ENCODE measurements at regions not wholly inside any gene's neighbourhood (a gene's known extent, or its start where the extent isn't known, plus 50 kb on each side); places are given as distances from the start of the nearest gene placed in this dataset.
"Not testable (repeated sequence)": the region's sequence is repeated elsewhere in the genome, so short reads cannot be mapped to it uniquely, and the experiment has no call there.

- dilution Hi-C loops (cut with HindIII; ENCODE audit: low sequenced_read_pairs, unreplicated experiment): no loop called here
- H3K79me1 ChIP-seq (ENCODE audit: low read depth in 1 of 2, low read length in 2 of 2): no peaks in the 10 kb centered on the region
- H2BK120ac ChIP-seq (ENCODE audit: low read depth, low read length): no peak overlapping the region
- CTCF ChIA-PET: no interaction called here
- POLR2A ChIA-PET (ENCODE audit: unreplicated experiment): no interaction called here
- H3K18ac ChIP-seq (ENCODE audit: low read depth, low read length): no peak overlapping the region
- TF ChIP-seq RFX5 (IDR thresholded peaks at IDR 0.05; ENCODE audit: low read depth, low read length) (no peak), MXI1 (IDR thresholded peaks at IDR 0.05; ENCODE audit: borderline replicate concordance, low read depth, low read length) (no peak), MAFK (IDR thresholded peaks at IDR 0.05; ENCODE audit: low read depth, low read length) (no peak), CHD1 (IDR thresholded peaks at IDR 0.05; ENCODE audit: low read depth, low read length) (no peak), MAZ (IDR thresholded peaks at IDR 0.05; ENCODE audit: borderline replicate concordance, low read depth, low read length) (no peak), CEBPB (IDR thresholded peaks at IDR 0.05; ENCODE audit: low read depth, low read length) (no peak)
- H3K9ac ChIP-seq (ENCODE audit: low read depth, low read length): no peak overlapping the region
- H3K27me3 ChIP-seq (ENCODE audit: control insufficient read depth, insufficient read depth, low read length): no peaks in the 10 kb centered on the region
- no peak overlapping the region for H3K27ac ChIP-seq (ENCODE audit: insufficient read depth, low read length)
- no peak overlapping the region for H3K14ac ChIP-seq (replicated peaks; ENCODE audit: low read depth, low read length)
- no TSS peak for BruUV-seq (replicated peaks)
- H3K4ac ChIP-seq (ENCODE audit: low read depth, low read length): no peak overlapping the region
- ATAC-seq (ENCODE audit: low read depth): no peak
- no peak overlapping the region for H4K8ac ChIP-seq (ENCODE audit: low read depth in 2 of 2, low read length in 2 of 2)
- no peak overlapping the region for H4K5ac ChIP-seq (ENCODE audit: low read depth, low read length)
- DNase-seq: no peak
- H2AK5ac ChIP-seq (ENCODE audit: low read depth, low read length): no peak overlapping the region
- intact Hi-C loops (cut with micrococcal nuclease): no loop called here
- H2BK5ac ChIP-seq (ENCODE audit: low read depth, low read length, poor library complexity, severe bottlenecking): no peak overlapping the region
- no peak overlapping the region for H3K4me3 ChIP-seq (ENCODE audit: insufficient read depth, low read depth, low read length)
- no peaks in the 10 kb centered on the region for H3K9me1 ChIP-seq (ENCODE audit: insufficient read depth, low read length)
- H3K56ac ChIP-seq (ENCODE audit: extremely low read depth, insufficient read depth, low read length): no peak overlapping the region
- H3K4me1 ChIP-seq (ENCODE audit: control insufficient read depth, insufficient read depth, low read length): no peaks in the 10 kb centered on the region
- H4K20me1 ChIP-seq (ENCODE audit: insufficient read depth, low read length): no peaks in the 10 kb centered on the region
- no peak overlapping the region for H2AK9ac ChIP-seq (replicated peaks; ENCODE audit: low read depth, low read length, poor library complexity)
- no peak overlapping the region for H2BK15ac ChIP-seq (ENCODE audit: low read depth, low read length)
- H2BK20ac ChIP-seq (ENCODE audit: low read depth, low read length): no peak overlapping the region
- H3K23ac ChIP-seq (ENCODE audit: low read depth, low read length): no peak overlapping the region
- no peak overlapping the region for H4K91ac ChIP-seq (ENCODE audit: insufficient read depth, low read depth, low read length)
- H2AFZ ChIP-seq (replicated peaks; ENCODE audit: low read length, poor library complexity): no peak overlapping the region
- H3K36me3 ChIP-seq (ENCODE audit: control insufficient read depth, insufficient read depth, low read length): no peaks in the 10 kb centered on the region
- H3K9me3 ChIP-seq (ENCODE audit: control insufficient read depth, insufficient read depth, low read length): no peaks in the 10 kb centered on the region
- in situ Hi-C loops (cut with MboI; ENCODE audit: low sequenced_read_pairs): no loop called here
- no peak overlapping the region for H3K4me2 ChIP-seq (ENCODE audit: low read depth, low read length)
- WGBS, 2 experiments (ENCODE audit: extremely low coverage in 2 of 2, insufficient read length in 1 of 2): no CpG with 5 or more reads among the region's 3 CpGs
These were observed 235.5 kb downstream of the ZNF92 start for GRCh38 chr7:65609131-65609530.

- H3K14ac ChIP-seq (replicated peaks; ENCODE audit: low read depth, low read length); H3K4me3 ChIP-seq (ENCODE audit: insufficient read depth, low read depth, low read length); H3K56ac ChIP-seq (ENCODE audit: extremely low read depth, insufficient read depth, low read length); H2BK120ac ChIP-seq (ENCODE audit: low read depth, low read length); H3K18ac ChIP-seq (ENCODE audit: low read depth, low read length); in situ Hi-C loops (cut with MboI; ENCODE audit: low sequenced_read_pairs); H4K8ac ChIP-seq (ENCODE audit: low read depth in 2 of 2, low read length in 2 of 2); BruUV-seq (replicated peaks); H3K79me1 ChIP-seq (ENCODE audit: low read depth in 1 of 2, low read length in 2 of 2); intact Hi-C loops (cut with micrococcal nuclease); H3K36me3 ChIP-seq (ENCODE audit: control insufficient read depth, insufficient read depth, low read length); H4K91ac ChIP-seq (ENCODE audit: insufficient read depth, low read depth, low read length); H4K20me1 ChIP-seq (ENCODE audit: insufficient read depth, low read length); H3K4me2 ChIP-seq (ENCODE audit: low read depth, low read length); H3K9me3 ChIP-seq (ENCODE audit: control insufficient read depth, insufficient read depth, low read length); H3K9ac ChIP-seq (ENCODE audit: low read depth, low read length); DNase-seq; H2BK5ac ChIP-seq (ENCODE audit: low read depth, low read length, poor library complexity, severe bottlenecking); H2AK5ac ChIP-seq (ENCODE audit: low read depth, low read length); POLR2A ChIA-PET (ENCODE audit: unreplicated experiment); H3K9me1 ChIP-seq (ENCODE audit: insufficient read depth, low read length); CTCF ChIA-PET; H3K4me1 ChIP-seq (ENCODE audit: control insufficient read depth, insufficient read depth, low read length); dilution Hi-C loops (cut with HindIII; ENCODE audit: low sequenced_read_pairs, unreplicated experiment); H2BK15ac ChIP-seq (ENCODE audit: low read depth, low read length); H3K27me3 ChIP-seq (ENCODE audit: control insufficient read depth, insufficient read depth, low read length); H4K5ac ChIP-seq (ENCODE audit: low read depth, low read length); H2AK9ac ChIP-seq (replicated peaks; ENCODE audit: low read depth, low read length, poor library complexity); H2BK20ac ChIP-seq (ENCODE audit: low read depth, low read length); ATAC-seq (ENCODE audit: low read depth); H3K23ac ChIP-seq (ENCODE audit: low read depth, low read length); H3K27ac ChIP-seq (ENCODE audit: insufficient read depth, low read length); H2AFZ ChIP-seq (replicated peaks; ENCODE audit: low read length, poor library complexity); H3K4ac ChIP-seq (ENCODE audit: low read depth, low read length): not testable (repeated sequence)
- 73% methylated on average over 2 of the region's 6 CpGs; no CpG with 5 or more reads in 1 of the 2 experiments for WGBS, 2 experiments (ENCODE audit: extremely low coverage in 2 of 2, insufficient read length in 1 of 2)
These were observed 240.1 kb downstream of the ZNF92 start for GRCh38 chr7:65613644-65614289.

Measured in IMR-90 (cell line).